ENCODE measurements at regions not wholly inside any gene's neighbourhood (a gene's known extent, or its start where the extent isn't known, plus 50 kb on each side); places are given as distances from the start of the nearest gene placed in this dataset.

- 28% methylated on average over 5 of the region's 5 CpGs for WGBS (ENCODE audit: insufficient coverage, insufficient replicate concordance, low lambda C conversion rate, missing lambda C conversion rate)
- H4K20me1 ChIP-seq (ENCODE audit: control insufficient read depth, insufficient read depth), result no peaks in the 10 kb centered on the region
- intact Hi-C loops (cut with micrococcal nuclease; ENCODE audit: unreplicated experiment) (loop anchor here (10.0 kb wide), 1 partner anchor 57 kb away; no protein-coding TSS in a partner anchor), in situ Hi-C loops (cut with MboI) (no loop called here)
- no peaks in the 10 kb centered on the region for H3K36me3 ChIP-seq (ENCODE audit: control insufficient read depth in 2 of 2, insufficient read depth in 2 of 2, low read length in 1 of 2)
- TF ChIP-seq TARDBP (IDR thresholded peaks at IDR 0.05; ENCODE audit: borderline replicate concordance) (no peak), YBX1 (IDR thresholded peaks at IDR 0.05) (no peak), POU2F2 (IDR thresholded peaks at IDR 0.05; ENCODE audit: borderline replicate concordance, low read depth, low read length) (no peak), TCF12 (IDR thresholded peaks at IDR 0.05; ENCODE audit: low read depth, low read length) (no peak), MXI1 (IDR thresholded peaks at IDR 0.05; ENCODE audit: low read depth, low read length) (no peak), ZZZ3 (IDR thresholded peaks at IDR 0.05; ENCODE audit: control insufficient read depth, insufficient read length, low read depth) (no peak)
- H3K79me2 ChIP-seq (ENCODE audit: control insufficient read depth, insufficient read depth, low read length), result no peaks in the 10 kb centered on the region
- no peak overlapping the region for H2AFZ ChIP-seq (ENCODE audit: control insufficient read depth, low read depth, low read length)
- BruUV-seq (replicated peaks), result no TSS peak
- peaks cover 3 to 5% of the 10 kb centered on the region in 2 experiments; a peak in 1 of 4 replicates for H3K27me3 ChIP-seq (replicated peaks in 1 of 2; ENCODE audit: control insufficient read depth in 2 of 2, insufficient read depth in 2 of 2, low read length in 1 of 2)
- ATAC-seq (no peak), FAIRE-seq (no peak), DNase-seq (ENCODE audit: low read depth, low spot score) (no peak)
- no peak overlapping the region for H3K27ac ChIP-seq (ENCODE audit: control insufficient read depth, insufficient read depth)
- RAD21 ChIA-PET (ENCODE audit: unreplicated experiment), result no interaction called here
- H3K9me3 ChIP-seq (replicated peaks; ENCODE audit: control insufficient read depth, insufficient read depth, low read length), result no peaks in the 10 kb centered on the region; the same call in 2 of the 3 replicates
- H3K9ac ChIP-seq (ENCODE audit: control insufficient read depth, insufficient read depth, low read length), result no peak overlapping the region
- no peaks in the 10 kb centered on the region for H3K4me1 ChIP-seq (ENCODE audit: control insufficient read depth, insufficient read depth, low read length)
- SMC1A ChIA-PET (ENCODE audit: uncharacterized antibody, unreplicated experiment), result no interaction called here
- no peak overlapping the region for H3K4me3 ChIP-seq
- CTCF ChIA-PET, result no interaction called here
- H3K4me2 ChIP-seq (ENCODE audit: control insufficient read depth, insufficient read depth), result no peak overlapping the region
- POLR2A ChIA-PET, result no interaction called here
Observed at GRCh38 chr10:29881811-29882210, 177.6 kb downstream of the JCAD start.

GRCh38 chr10:29881336-29881771, 178.0 kb downstream of the JCAD start:
- Histone ChIP-seq H3K36me3 (ENCODE audit: control insufficient read depth in 2 of 2, insufficient read depth in 2 of 2, low read length in 1 of 2) (no peaks in the 10 kb centered on the region), H3K4me1 (ENCODE audit: control insufficient read depth, insufficient read depth, low read length) (no peaks in the 10 kb centered on the region), H3K4me3 (no peak overlapping the region), H3K9me3 (replicated peaks; ENCODE audit: control insufficient read depth, insufficient read depth, low read length) (no peaks in the 10 kb centered on the region; the same call in 2 of the 3 replicates), H3K4me2 (ENCODE audit: control insufficient read depth, insufficient read depth) (no peak overlapping the region), H3K27me3 (replicated peaks in 1 of 2; ENCODE audit: control insufficient read depth in 2 of 2, insufficient read depth in 2 of 2, low read length in 1 of 2) (peaks cover 3 to 6% of the 10 kb centered on the region in 2 experiments; a peak in 1 of 4 replicates), H3K9ac (ENCODE audit: control insufficient read depth, insufficient read depth, low read length) (no peak overlapping the region), H4K20me1 (ENCODE audit: control insufficient read depth, insufficient read depth) (no peaks in the 10 kb centered on the region), H2AFZ (ENCODE audit: control insufficient read depth, low read depth, low read length) (no peak overlapping the region), H3K79me2 (ENCODE audit: control insufficient read depth, insufficient read depth, low read length) (no peaks in the 10 kb centered on the region), H3K27ac (ENCODE audit: control insufficient read depth, insufficient read depth) (no peak overlapping the region)
- intact Hi-C loops (cut with micrococcal nuclease; ENCODE audit: unreplicated experiment) (loop anchor here (10.0 kb wide), 1 partner anchor 57 kb away; no protein-coding TSS in a partner anchor), in situ Hi-C loops (cut with MboI) (no loop called here)
- no peak for DNase-seq (ENCODE audit: low read depth, low spot score)
- TF ChIP-seq ATF2 (IDR thresholded peaks at IDR 0.05; ENCODE audit: low read length), result no peak
- no peak for TF ChIP-seq PAX5 (IDR thresholded peaks at IDR 0.05; ENCODE audit: borderline replicate concordance, low read depth, low read length)
- no peak for TF ChIP-seq CTCF (IDR thresholded peaks at IDR 0.05 in 2 of 3, conservative IDR thresholded peaks at IDR 0.05 in 1 of 3; ENCODE audit: control insufficient read depth in 2 of 3, extremely low read depth in 1 of 3, insufficient read depth in 1 of 3, low read depth in 3 of 3, low read length in 3 of 3)
- TF ChIP-seq SUPT20H (IDR thresholded peaks at IDR 0.05; ENCODE audit: borderline replicate concordance, control insufficient read depth, low read depth, low read length), result no peak
- no peak for TF ChIP-seq RBBP5 (conservative IDR thresholded peaks at IDR 0.05)
- no peak for TF ChIP-seq RFX5 (IDR thresholded peaks at IDR 0.05; ENCODE audit: low read depth, low read length)
- no peak for FAIRE-seq
- POLR2A ChIA-PET, result no interaction called here
- no peak for ATAC-seq
- SMC1A ChIA-PET (ENCODE audit: uncharacterized antibody, unreplicated experiment), result no interaction called here
- RAD21 ChIA-PET (ENCODE audit: unreplicated experiment), result no interaction called here
- no TSS peak for BruUV-seq (replicated peaks)
- 29% methylated on average over 9 of the region's 9 CpGs for WGBS (ENCODE audit: insufficient coverage, insufficient replicate concordance, low lambda C conversion rate, missing lambda C conversion rate)
- CTCF ChIA-PET, result no interaction called here
